Left lung (tissue), 4 donors: ENCODE measurements at regions not wholly inside any gene's neighbourhood (a gene's known extent, or its start where the extent isn't known, plus 50 kb on each side); places are given as distances from the start of the nearest gene placed in this dataset.

Experiments used
- ATAC-seq: fragments of 200-7000 bp; cut with Tn5 transposase; one replicate; pipeline ENCODE4 v1.9.1; 2020; ENCODE audit warnings: moderate library complexity
- DNase-seq, 4 donors: peaks; one replicate each; pipeline ENCODE4 v3.0.0-alpha.2; 2013 to 2020
- H3K27ac ChIP-seq, 2 donors: fragments of 200-600 bp; sonication (generic) in 1 of 2; one replicate each; pipeline versions ENCODE4 v1.5.0 to v1.8.0; 2020 to 2021
- H3K27me3 ChIP-seq, 2 donors: fragments of 200-600 bp; sonication (generic) in 1 of 2; one replicate each; pipeline versions ENCODE4 v1.5.0 to v1.8.0; 2020 to 2021
- H3K36me3 ChIP-seq, 2 donors: fragments of 200-600 bp; sonication (generic) in 1 of 2; one replicate each; pipeline versions ENCODE4 v1.5.0 to v1.8.0; 2020 to 2021
- H3K4me1 ChIP-seq, 2 donors: fragments of 200-600 bp; one replicate each; pipeline ENCODE4 v1.8.0; 2021
- H3K4me3 ChIP-seq, 2 donors: fragments of 200-600 bp; sonication (generic) in 1 of 2; one replicate each; pipeline versions ENCODE4 v1.5.0 to v1.8.0; 2020 to 2021; ENCODE audit warnings: mild to moderate bottlenecking in 1 of 2
- H3K9me3 ChIP-seq, 2 donors: fragments of 200-600 bp; sonication (generic) in 1 of 2; one replicate each; pipeline versions ENCODE4 v1.5.0 to v1.8.0; 2020 to 2021
- CTCF ChIP-seq, 2 donors: fragments of 200-600 bp; sonication (generic) in 1 of 2; IDR thresholded peaks; one replicate each; pipeline versions ENCODE4 v1.5.0 to v1.8.0; 2021; ENCODE audit warnings: antibody characterized with exemption in 2 of 2
- intact Hi-C, 2 donors: fragments of 100-400 bp; cut with DNase I; formaldehyde crosslinking; loops; one replicate each; pipeline versions ENCODE4 v1.11.2 to v1.14.2; 2022
- donor health status: DM: no; HTN: yes; CAD: no.
- donor health status: DM: no; HTN: no; CAD: no.

DNA sequence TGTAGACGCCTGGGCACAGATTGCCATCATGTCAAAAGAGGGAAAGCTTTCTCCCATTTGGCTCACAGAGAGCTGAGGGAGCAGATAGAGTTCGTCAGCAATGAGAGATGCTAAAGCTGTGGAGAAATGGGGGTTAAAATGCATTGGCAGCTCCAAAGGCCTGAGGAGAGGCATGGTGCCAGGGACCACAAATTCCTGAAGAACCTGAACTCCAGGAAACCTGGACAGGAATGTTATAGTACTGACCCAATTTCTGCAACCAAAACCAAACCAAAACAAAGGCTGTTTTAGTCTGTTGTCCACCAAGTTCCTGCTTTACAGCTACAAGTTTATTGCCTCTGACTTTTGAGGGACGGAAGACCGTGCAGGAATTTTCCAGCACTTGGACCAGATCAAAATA lies 575.7 kb downstream of the REEP3 start:
- TF ChIP-seq CTCF (IDR thresholded peaks at IDR 0.05), result no peak
- Histone ChIP-seq H3K4me3 (no peak overlapping the region), H3K27me3 (no peaks in the 10 kb centered on the region), H3K27ac (no peak overlapping the region), H3K9me3 (no peaks in the 10 kb centered on the region), H3K36me3 (no peaks in the 10 kb centered on the region), H3K4me1 (no peaks in the 10 kb centered on the region)
- DNase-seq (no peak), ATAC-seq (no peak)
- intact Hi-C loops, result no loop called here

DNA sequence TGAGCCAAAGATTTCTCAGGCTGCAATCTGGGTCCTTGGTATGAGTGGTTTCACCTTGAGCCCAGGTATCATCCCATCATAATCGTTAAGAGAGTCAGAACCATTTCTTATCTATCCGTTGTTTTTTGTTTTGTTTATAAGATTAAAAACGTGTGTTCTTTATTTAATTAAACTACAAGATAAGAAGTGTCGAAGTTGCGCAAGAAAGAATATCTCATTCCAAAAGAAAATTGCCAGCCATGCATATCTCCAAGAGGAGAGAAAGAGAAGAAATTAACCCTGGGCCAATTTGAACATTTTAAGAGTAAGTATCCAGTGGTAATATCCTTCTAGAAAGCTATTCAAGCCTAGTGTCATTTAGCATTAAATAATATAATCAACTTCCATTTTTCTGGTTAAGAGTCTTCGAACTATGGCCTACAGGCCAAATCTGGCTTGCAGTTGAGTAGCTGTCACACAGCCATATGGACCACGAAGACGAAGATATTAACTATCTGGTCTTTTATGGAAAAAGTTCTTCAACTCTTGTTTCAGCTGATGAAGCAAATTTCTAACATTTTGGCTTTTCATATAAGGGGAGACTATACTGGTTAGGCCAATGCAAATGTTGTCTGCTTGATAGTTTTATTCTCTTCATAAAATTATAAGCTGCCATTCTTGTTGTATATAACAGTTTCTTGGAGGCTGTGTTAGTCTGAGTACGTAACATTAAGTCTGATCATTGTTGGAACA lies 576.4 kb downstream of the REEP3 start:
- ATAC-seq (no peak), DNase-seq (no peak)
- H3K4me3 ChIP-seq, result no peak overlapping the region
- no peaks in the 10 kb centered on the region for H3K36me3 ChIP-seq
- H3K27me3 ChIP-seq, result no peaks in the 10 kb centered on the region
- H3K9me3 ChIP-seq, result no peaks in the 10 kb centered on the region
- no peaks in the 10 kb centered on the region for H3K4me1 ChIP-seq
- H3K27ac ChIP-seq, result no peak overlapping the region
- TF ChIP-seq CTCF (IDR thresholded peaks at IDR 0.05), result no peak
- intact Hi-C loops, result no loop called here

DNA sequence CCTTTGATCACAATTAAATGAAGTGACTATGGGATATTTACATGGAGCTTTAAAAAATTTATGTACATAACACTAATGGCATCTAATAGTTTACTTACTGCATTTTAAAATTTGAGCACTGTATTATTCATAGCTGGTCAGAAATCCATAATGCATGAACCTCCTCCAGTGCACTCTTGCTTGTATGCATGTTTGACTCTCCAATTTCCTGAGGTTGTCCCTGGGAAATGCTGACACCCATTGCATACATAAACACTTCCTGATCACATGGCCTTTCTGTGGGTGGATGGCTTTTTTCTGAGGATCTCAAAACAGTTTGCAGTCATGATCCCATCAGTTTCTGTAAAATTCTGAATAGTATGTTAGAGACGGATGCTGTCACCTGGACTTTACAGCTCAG lies 577.8 kb downstream of the REEP3 start:
- ATAC-seq, result no peak

DNA sequence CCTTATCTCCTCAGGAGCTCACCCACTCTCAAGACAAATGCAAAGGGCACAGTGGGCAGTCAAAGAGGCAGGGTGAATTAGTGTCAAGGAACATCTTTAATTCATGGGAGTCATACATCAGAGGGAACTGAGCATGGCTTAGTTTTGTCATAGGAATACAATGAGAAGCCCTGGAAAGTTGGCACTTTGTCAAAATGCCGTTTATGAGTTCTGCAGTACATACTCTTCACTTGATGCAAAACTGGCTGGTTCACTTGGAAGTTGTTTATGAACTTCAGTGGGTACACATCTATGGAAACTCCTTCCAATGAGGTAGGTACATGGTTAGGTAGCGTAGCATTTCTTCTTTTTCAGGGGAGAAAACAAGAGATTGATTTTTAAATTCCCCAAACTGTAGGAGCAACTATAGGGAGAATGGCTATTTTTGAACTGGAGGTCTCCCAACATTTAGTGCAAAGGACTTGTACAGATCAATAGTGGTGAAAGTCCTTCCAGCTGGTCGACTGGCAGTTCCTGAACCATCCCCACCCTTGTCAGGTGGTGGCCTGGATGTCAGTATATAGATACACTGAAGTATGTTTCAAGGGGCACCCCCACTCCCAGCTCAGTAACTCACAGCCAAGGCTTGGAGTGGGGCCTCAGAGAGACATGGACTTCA lies 580.5 kb downstream of the REEP3 start:
- no peaks in the 10 kb centered on the region for H3K9me3 ChIP-seq
- H3K4me3 ChIP-seq, result no peak overlapping the region
- H3K4me1 ChIP-seq, result no peaks in the 10 kb centered on the region
- H3K27ac ChIP-seq, result no peak overlapping the region
- intact Hi-C loops, result no loop called here
- no peak for TF ChIP-seq CTCF (IDR thresholded peaks at IDR 0.05)
- ATAC-seq (no peak), DNase-seq (peak in 1 of 4 donors; percentile 14)
- no peaks in the 10 kb centered on the region for H3K36me3 ChIP-seq
- no peaks in the 10 kb centered on the region for H3K27me3 ChIP-seq

More for the DNA sequence above, 577.8 kb downstream of the REEP3 start:
- Histone ChIP-seq H3K27ac (no peak overlapping the region), H3K27me3 (no peaks in the 10 kb centered on the region), H3K9me3 (no peaks in the 10 kb centered on the region), H3K36me3 (no peaks in the 10 kb centered on the region), H3K4me3 (no peak overlapping the region), H3K4me1 (no peaks in the 10 kb centered on the region)
- intact Hi-C loops, result no loop called here
- no peak for TF ChIP-seq CTCF (IDR thresholded peaks at IDR 0.05)
- DNase-seq, result no peak

- Histone ChIP-seq H3K4me3 (no peak overlapping the region), H3K27ac (no peak overlapping the region), H3K9me3 (no peaks in the 10 kb centered on the region), H3K27me3 (no peaks in the 10 kb centered on the region), H3K36me3 (no peaks in the 10 kb centered on the region), H3K4me1 (no peaks in the 10 kb centered on the region)
- TF ChIP-seq CTCF (IDR thresholded peaks at IDR 0.05), result no peak
- intact Hi-C loops, result no loop called here
- DNase-seq (no peak), ATAC-seq (no peak)
Measured at GRCh38 chr10:64102264-64102633, 581.0 kb downstream of the REEP3 start.
